ENCODE measurements at regions not wholly inside any gene's neighbourhood (a gene's known extent, or its start where the extent isn't known, plus 50 kb on each side); places are given as distances from the start of the nearest gene placed in this dataset.
"Not testable (repeated sequence)": the region's sequence is repeated elsewhere in the genome, so short reads cannot be mapped to it uniquely, and the experiment has no call there.

GRCh38 chr5:174920906-174921550 is 196.6 kb downstream of the MSX2 start:
- DNase-seq (ENCODE audit: low read depth), result no peak
- H3K4me3 ChIP-seq (ENCODE audit: low read length), result no peak overlapping the region
- no peak for TF ChIP-seq CTCF (conservative IDR thresholded peaks at IDR 0.05; ENCODE audit: low read length)

GRCh38 chr5:174919351-174919750 is 195.0 kb downstream of the MSX2 start:
- no peak overlapping the region for H3K4me3 ChIP-seq (ENCODE audit: low read length)
- TF ChIP-seq CTCF (conservative IDR thresholded peaks at IDR 0.05; ENCODE audit: low read length), result no peak
- DNase-seq (ENCODE audit: low read depth), result peak; percentile 1

GRCh38 chr5:174918655-174919054 is 194.3 kb downstream of the MSX2 start:
- no peak for TF ChIP-seq CTCF (conservative IDR thresholded peaks at IDR 0.05; ENCODE audit: low read length)
- H3K4me3 ChIP-seq (ENCODE audit: low read length), result no peak overlapping the region

GRCh38 chr5:174917976-174918554 is 193.7 kb downstream of the MSX2 start:
- no peak for TF ChIP-seq CTCF (conservative IDR thresholded peaks at IDR 0.05; ENCODE audit: low read length)
- DNase-seq (ENCODE audit: low read depth), result no peak
- no peak overlapping the region for H3K4me3 ChIP-seq (ENCODE audit: low read length)

More at GRCh38 chr5:174918655-174919054, 194.3 kb downstream of the MSX2 start:
- DNase-seq (ENCODE audit: low read depth), result no peak

- not testable (repeated sequence) for DNase-seq (ENCODE audit: low read depth); H3K4me3 ChIP-seq (ENCODE audit: low read length)
Observed at GRCh38 chr5:174917435-174917834, 193.1 kb downstream of the MSX2 start.

GRCh38 chr5:174916924-174917323 is 192.5 kb downstream of the MSX2 start:
- not testable (repeated sequence) for DNase-seq (ENCODE audit: low read depth); H3K4me3 ChIP-seq (ENCODE audit: low read length)

- no peak for DNase-seq (ENCODE audit: low read depth)
- TF ChIP-seq CTCF (conservative IDR thresholded peaks at IDR 0.05; ENCODE audit: low read length), result no peak
- H3K4me3 ChIP-seq (ENCODE audit: low read length), result no peak overlapping the region
Observed at GRCh38 chr5:174916227-174916626, 191.8 kb downstream of the MSX2 start.

- no peak overlapping the region for H3K4me3 ChIP-seq (ENCODE audit: low read length)
- TF ChIP-seq CTCF (conservative IDR thresholded peaks at IDR 0.05; ENCODE audit: low read length), result no peak
- no peak for DNase-seq (ENCODE audit: low read depth)
Observed at GRCh38 chr5:174911118-174911517, 186.7 kb downstream of the MSX2 start.
